ENCODE measurements at regions not wholly inside any gene's neighbourhood (a gene's known extent, or its start where the extent isn't known, plus 50 kb on each side); places are given as distances from the start of the nearest gene placed in this dataset.

GRCh38 chr10:129074939-129075338, 392.1 kb upstream of the MGMT start:
- no peak overlapping the region for H3K4me2 ChIP-seq (ENCODE audit: low read length)
- no peak for TF ChIP-seq EZH2 (IDR thresholded peaks at IDR 0.05; ENCODE audit: borderline replicate concordance, low read length)
- TF ChIP-seq CTCF (IDR thresholded peaks at IDR 0.05; ENCODE audit: low read length): no peak
- H4K20me1 ChIP-seq (ENCODE audit: insufficient read depth, low read length): no peaks in the 10 kb centered on the region
- no peaks in the 10 kb centered on the region for H3K4me1 ChIP-seq (ENCODE audit: insufficient read depth, low read length, severe bottlenecking)
- no peak overlapping the region for H2AFZ ChIP-seq (ENCODE audit: low read length)
- no peaks in the 10 kb centered on the region for H3K9me2 ChIP-seq (ENCODE audit: low read depth, low read length)
- H3K4me3 ChIP-seq (ENCODE audit: low read depth, low read length, poor library complexity, severe bottlenecking): no peak overlapping the region
- no peaks in the 10 kb centered on the region for H3F3A ChIP-seq (ENCODE audit: insufficient read depth, low read length)
- H3K79me2 ChIP-seq (ENCODE audit: insufficient read depth, low read length): no peaks in the 10 kb centered on the region
- no peaks in the 10 kb centered on the region for H3K36me3 ChIP-seq (ENCODE audit: insufficient read depth, low read length)
- no peak overlapping the region for H3K27ac ChIP-seq (ENCODE audit: low read depth, low read length, poor library complexity, severe bottlenecking)
- H3K27me3 ChIP-seq (ENCODE audit: insufficient read depth, low read length): no peaks in the 10 kb centered on the region
- no peak overlapping the region for H3K9ac ChIP-seq (ENCODE audit: low read length)
- no peaks in the 10 kb centered on the region for H3K9me3 ChIP-seq (ENCODE audit: low read length)

- Histone ChIP-seq H4K20me1 (ENCODE audit: insufficient read depth, low read length) (no peaks in the 10 kb centered on the region), H3K9ac (ENCODE audit: low read length) (no peak overlapping the region), H2AFZ (ENCODE audit: low read length) (no peak overlapping the region), H3K27ac (ENCODE audit: low read depth, low read length, poor library complexity, severe bottlenecking) (no peak overlapping the region), H3K36me3 (ENCODE audit: insufficient read depth, low read length) (no peaks in the 10 kb centered on the region), H3K9me3 (ENCODE audit: low read length) (no peaks in the 10 kb centered on the region), H3K4me2 (ENCODE audit: low read length) (no peak overlapping the region), H3K4me3 (ENCODE audit: low read depth, low read length, poor library complexity, severe bottlenecking) (no peak overlapping the region), H3K4me1 (ENCODE audit: insufficient read depth, low read length, severe bottlenecking) (no peaks in the 10 kb centered on the region), H3F3A (ENCODE audit: insufficient read depth, low read length) (no peaks in the 10 kb centered on the region), H3K9me2 (ENCODE audit: low read depth, low read length) (no peaks in the 10 kb centered on the region), H3K79me2 (ENCODE audit: insufficient read depth, low read length) (no peaks in the 10 kb centered on the region), H3K27me3 (ENCODE audit: insufficient read depth, low read length) (no peaks in the 10 kb centered on the region)
- TF ChIP-seq CTCF (IDR thresholded peaks at IDR 0.05; ENCODE audit: low read length): no peak
- TF ChIP-seq EZH2 (IDR thresholded peaks at IDR 0.05; ENCODE audit: borderline replicate concordance, low read length): no peak
These were observed 391.5 kb upstream of the MGMT start for GRCh38 chr10:129075508-129075907.

- no peaks in the 10 kb centered on the region for H3K4me1 ChIP-seq (ENCODE audit: insufficient read depth, low read length, severe bottlenecking)
- H3K4me3 ChIP-seq (ENCODE audit: low read depth, low read length, poor library complexity, severe bottlenecking): no peak overlapping the region
- no peak overlapping the region for H2AFZ ChIP-seq (ENCODE audit: low read length)
- no peaks in the 10 kb centered on the region for H3K27me3 ChIP-seq (ENCODE audit: insufficient read depth, low read length)
- H3K36me3 ChIP-seq (ENCODE audit: insufficient read depth, low read length): no peaks in the 10 kb centered on the region
- TF ChIP-seq CTCF (IDR thresholded peaks at IDR 0.05; ENCODE audit: low read length) (no peak), EZH2 (IDR thresholded peaks at IDR 0.05; ENCODE audit: borderline replicate concordance, low read length) (no peak)
- H3K4me2 ChIP-seq (ENCODE audit: low read length): no peak overlapping the region
- no peaks in the 10 kb centered on the region for H3K9me3 ChIP-seq (ENCODE audit: low read length)
- no peaks in the 10 kb centered on the region for H3K79me2 ChIP-seq (ENCODE audit: insufficient read depth, low read length)
- no peaks in the 10 kb centered on the region for H4K20me1 ChIP-seq (ENCODE audit: insufficient read depth, low read length)
- no peaks in the 10 kb centered on the region for H3K9me2 ChIP-seq (ENCODE audit: low read depth, low read length)
- H3F3A ChIP-seq (ENCODE audit: insufficient read depth, low read length): no peaks in the 10 kb centered on the region
- H3K9ac ChIP-seq (ENCODE audit: low read length): no peak overlapping the region
- H3K27ac ChIP-seq (ENCODE audit: low read depth, low read length, poor library complexity, severe bottlenecking): no peak overlapping the region
These were observed 391.1 kb upstream of the MGMT start for GRCh38 chr10:129075927-129076326.
